ENCODE measurements at regions not wholly inside any gene's neighbourhood (a gene's known extent, or its start where the extent isn't known, plus 50 kb on each side); places are given as distances from the start of the nearest gene placed in this dataset.

DNA sequence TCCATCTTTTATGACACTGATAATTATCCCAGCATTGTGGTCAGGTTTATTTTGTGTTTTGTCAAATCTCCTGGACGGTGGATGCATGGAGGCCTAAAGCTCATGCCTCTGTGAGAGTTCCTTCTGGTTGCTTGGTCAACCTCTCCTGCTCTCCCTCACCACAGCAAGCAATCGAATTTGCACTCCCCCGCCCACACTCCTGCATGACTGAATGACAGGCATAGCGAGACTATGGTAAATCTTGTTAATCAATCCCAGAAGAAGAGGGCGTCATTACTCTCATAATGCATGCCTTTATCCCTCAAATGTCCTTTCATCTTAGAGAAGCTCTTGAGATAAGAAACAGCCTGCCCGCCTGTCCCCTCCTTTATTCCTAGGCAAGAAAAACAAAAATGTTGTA lies 1215.0 kb upstream of the CDH9 start:
- POLR2A ChIA-PET, result no interaction called here
- CTCF ChIA-PET, result no interaction called here
- intact Hi-C loops (cut with micrococcal nuclease), result no loop called here

DNA sequence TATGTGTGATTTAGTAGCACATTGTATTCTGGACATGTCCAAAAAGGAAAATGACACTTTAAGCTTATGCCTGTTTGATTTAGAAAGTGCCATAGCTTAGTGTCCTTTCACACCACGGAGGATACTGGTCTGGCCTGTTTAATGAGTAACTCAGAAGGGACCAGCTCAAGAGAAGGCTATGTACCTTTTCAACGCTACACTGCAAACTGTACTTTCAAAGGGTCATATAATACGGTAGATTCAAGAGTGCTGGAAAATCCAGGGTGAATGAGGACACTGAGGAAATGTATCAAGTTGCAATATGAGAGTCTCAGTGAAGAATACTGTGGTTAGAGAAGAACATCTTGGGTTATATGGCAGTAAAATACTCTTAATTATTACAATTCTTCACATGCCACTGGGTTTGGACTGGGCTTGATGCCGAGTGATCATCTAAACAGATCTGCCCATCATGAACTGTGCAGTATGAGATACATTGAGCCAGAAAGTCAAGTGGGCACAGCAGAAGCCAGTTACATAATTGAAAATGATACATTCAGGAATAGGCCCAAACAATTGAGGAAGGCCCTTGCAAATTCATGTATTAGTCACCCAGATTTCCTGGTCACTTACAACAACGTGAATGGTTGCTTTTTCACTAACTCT lies 1211.5 kb upstream of the CDH9 start:
- Mint-ChIP-seq H3K36me3 (no peaks in the 10 kb centered on the region), H3K4me1 (ENCODE audit: low read depth) (no peaks in the 10 kb centered on the region), H3K4me3 (no peak overlapping the region), H3K9me3 (peaks cover 24% of the 10 kb centered on the region), H3K27me3 (no peaks in the 10 kb centered on the region), H3K27ac (no peak overlapping the region)
- no peak for DNase-seq
- ChIA-PET CTCF (no interaction called here), POLR2A (no interaction called here)
- intact Hi-C loops (cut with micrococcal nuclease), result no loop called here

More for the DNA sequence above, 1215.0 kb upstream of the CDH9 start:
- H3K9me3 Mint-ChIP-seq, result peaks cover 22% of the 10 kb centered on the region
- no peaks in the 10 kb centered on the region for H3K4me1 Mint-ChIP-seq (ENCODE audit: low read depth)
- DNase-seq, result no peak
- H3K27ac Mint-ChIP-seq, result no peak overlapping the region
- H3K27me3 Mint-ChIP-seq, result no peaks in the 10 kb centered on the region
- H3K4me3 Mint-ChIP-seq, result no peak overlapping the region
- no peaks in the 10 kb centered on the region for H3K36me3 Mint-ChIP-seq

DNA sequence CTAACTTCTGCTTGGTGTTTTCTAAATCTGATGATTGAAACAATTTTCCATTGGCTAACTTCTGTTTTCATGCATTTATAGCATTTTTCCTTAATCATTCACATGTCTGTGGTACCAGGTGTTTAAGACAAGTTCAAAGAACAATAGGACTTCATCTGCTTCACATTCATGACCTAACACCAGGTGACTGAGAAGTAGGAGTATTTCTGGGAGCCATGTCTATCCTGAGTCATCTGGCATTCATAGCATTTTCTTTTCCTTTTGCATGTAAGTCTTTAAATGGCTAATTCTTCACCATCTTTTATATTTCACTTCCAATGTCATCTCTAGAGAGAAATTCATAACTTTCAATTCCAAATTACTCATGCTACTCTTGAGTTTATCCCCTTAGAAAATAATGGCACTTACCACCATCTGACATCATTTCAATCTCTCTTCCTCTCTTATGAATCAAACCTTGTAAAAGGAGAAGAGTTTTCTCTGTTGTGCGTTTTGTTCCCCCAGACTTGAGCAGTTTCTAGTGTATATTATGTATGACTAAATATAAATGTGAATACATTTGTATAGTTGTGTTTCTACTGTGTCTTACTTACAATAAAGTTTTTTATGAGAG lies 1196.1 kb upstream of the CDH9 start:
- CTCF ChIA-PET, result no interaction called here
- Mint-ChIP-seq H3K4me1 (ENCODE audit: low read depth) (no peaks in the 10 kb centered on the region), H3K27ac (no peak overlapping the region), H3K4me3 (no peak overlapping the region), H3K36me3 (no peaks in the 10 kb centered on the region), H3K9me3 (peaks cover 16% of the 10 kb centered on the region), H3K27me3 (no peaks in the 10 kb centered on the region)
- POLR2A ChIA-PET, result no interaction called here
- DNase-seq, result no peak
- intact Hi-C loops (cut with micrococcal nuclease), result no loop called here

DNA sequence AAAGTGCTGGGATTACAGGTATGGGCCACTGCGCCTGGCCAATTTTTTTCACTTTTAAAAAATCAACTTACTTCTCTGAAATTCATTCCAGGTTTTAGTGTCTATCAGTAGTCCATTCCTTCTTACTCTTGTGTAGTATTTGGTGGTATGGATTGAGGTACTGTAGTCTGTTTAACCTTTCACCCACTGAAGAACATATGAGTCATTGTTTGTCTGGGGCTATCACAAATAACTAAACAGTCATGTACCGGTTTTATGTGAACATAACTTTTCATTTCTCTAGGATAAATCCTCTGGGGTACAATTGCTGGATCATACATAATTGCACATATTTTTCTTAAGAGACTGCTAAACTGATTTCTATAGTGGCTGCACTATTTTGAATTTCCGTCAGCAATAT lies 1188.0 kb upstream of the CDH9 start:
- Mint-ChIP-seq H3K4me3 (no peak overlapping the region), H3K27ac (no peak overlapping the region), H3K9me3 (peaks cover 15% of the 10 kb centered on the region), H3K27me3 (no peaks in the 10 kb centered on the region), H3K4me1 (ENCODE audit: low read depth) (no peaks in the 10 kb centered on the region), H3K36me3 (no peaks in the 10 kb centered on the region)
- ChIA-PET CTCF (no interaction called here), POLR2A (no interaction called here)
- no peak for DNase-seq
- intact Hi-C loops (cut with micrococcal nuclease), result no loop called here

DNA sequence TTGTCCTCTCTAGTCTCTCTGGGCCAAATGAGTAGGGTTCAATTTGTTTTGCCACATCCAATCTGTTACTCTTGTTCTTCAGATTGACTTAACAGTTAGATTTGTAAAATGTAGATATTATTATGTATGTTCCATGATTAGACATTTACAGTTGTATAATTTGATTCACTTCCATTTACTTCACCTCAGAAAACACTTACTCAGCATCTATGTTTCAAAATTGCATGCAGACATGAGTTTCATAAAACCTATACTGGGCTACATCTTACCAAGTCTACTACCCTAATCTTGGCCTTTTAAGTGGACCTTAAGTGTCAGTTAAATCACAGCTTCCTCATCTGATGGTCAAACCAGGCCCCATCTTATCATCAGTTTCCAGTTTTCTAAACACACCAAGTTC lies 1181.2 kb upstream of the CDH9 start:
- no peak overlapping the region for H3K4me3 Mint-ChIP-seq
- no peaks in the 10 kb centered on the region for H3K4me1 Mint-ChIP-seq (ENCODE audit: low read depth)
- H3K27me3 Mint-ChIP-seq, result no peaks in the 10 kb centered on the region
- no peaks in the 10 kb centered on the region for H3K36me3 Mint-ChIP-seq
- peaks cover 6% of the 10 kb centered on the region for H3K9me3 Mint-ChIP-seq
- intact Hi-C loops (cut with micrococcal nuclease), result no loop called here
- no peak overlapping the region for H3K27ac Mint-ChIP-seq
- CTCF ChIA-PET, result no interaction called here
- no peak for DNase-seq
- POLR2A ChIA-PET, result no interaction called here

DNA sequence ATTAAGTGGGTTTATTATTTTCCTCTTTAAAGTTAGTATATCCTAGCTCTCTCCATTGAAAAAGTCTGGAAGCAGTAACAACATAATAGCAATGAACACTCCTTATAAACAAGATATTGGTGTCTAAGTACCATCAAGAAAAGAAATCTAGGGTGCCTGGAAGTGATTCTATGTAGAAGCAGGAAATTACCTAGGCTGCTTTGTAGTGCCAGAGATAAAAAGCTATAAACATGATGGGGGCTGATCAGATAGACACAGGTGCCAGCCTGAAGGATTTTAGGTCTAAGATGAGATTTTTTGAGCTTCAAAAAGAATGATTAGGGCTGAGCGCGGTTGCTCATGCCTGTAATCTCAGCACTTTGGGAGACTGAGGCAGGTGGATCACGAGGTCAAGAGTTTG lies 1179.3 kb upstream of the CDH9 start:
- ChIA-PET CTCF (no interaction called here), POLR2A (no interaction called here)
- Mint-ChIP-seq H3K4me1 (ENCODE audit: low read depth) (no peaks in the 10 kb centered on the region), H3K27ac (no peak overlapping the region), H3K27me3 (no peaks in the 10 kb centered on the region), H3K4me3 (no peak overlapping the region), H3K36me3 (no peaks in the 10 kb centered on the region), H3K9me3 (peaks cover 7% of the 10 kb centered on the region)
- DNase-seq, result no peak
- intact Hi-C loops (cut with micrococcal nuclease), result no loop called here

DNA sequence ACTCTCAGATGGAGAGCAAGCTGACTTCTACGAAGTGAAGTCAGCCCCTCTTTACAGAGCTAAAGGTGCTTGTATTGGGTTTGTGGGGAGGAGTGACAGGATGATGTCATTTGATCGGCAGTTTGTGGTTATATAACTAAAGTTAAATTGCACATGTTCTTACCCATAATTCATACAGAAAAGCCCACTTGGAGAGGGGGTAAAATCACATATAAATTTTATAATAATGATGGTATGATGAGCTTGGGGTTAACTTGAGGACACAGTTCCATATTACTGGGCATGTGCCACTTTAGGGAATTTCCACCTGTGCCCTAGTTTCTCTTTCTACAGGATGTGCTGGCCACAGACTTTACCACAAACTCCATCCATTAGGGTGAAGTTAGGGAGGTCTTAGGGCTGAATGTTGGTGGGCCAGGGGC lies 1178.6 kb upstream of the CDH9 start:
- intact Hi-C loops (cut with micrococcal nuclease), result no loop called here

DNA sequence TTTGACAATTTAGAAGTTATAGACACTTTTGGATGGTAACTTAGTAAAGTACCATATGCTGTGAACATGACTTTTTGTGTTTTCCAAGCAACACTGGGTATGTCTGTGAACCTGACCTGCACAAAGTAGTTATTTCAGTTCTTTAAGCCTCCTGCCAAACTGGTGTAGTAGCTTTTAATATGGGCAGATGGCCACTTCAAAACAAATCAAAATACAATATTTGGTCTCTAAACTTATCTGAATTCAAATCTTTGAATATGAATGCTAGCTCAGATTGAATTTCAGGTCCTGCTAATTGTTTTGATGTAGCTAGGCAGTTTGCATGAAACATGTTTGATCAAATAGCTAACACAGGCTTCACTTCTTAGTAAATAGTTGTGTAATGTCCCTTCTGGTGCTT lies 1176.7 kb upstream of the CDH9 start:
- Mint-ChIP-seq H3K9me3 (peaks cover 7% of the 10 kb centered on the region), H3K4me3 (no peak overlapping the region), H3K4me1 (ENCODE audit: low read depth) (no peaks in the 10 kb centered on the region), H3K27me3 (no peaks in the 10 kb centered on the region), H3K27ac (no peak overlapping the region), H3K36me3 (no peaks in the 10 kb centered on the region)
- CTCF ChIA-PET, result no interaction called here
- intact Hi-C loops (cut with micrococcal nuclease), result no loop called here
- DNase-seq, result no peak
- POLR2A ChIA-PET, result no interaction called here

More for the DNA sequence above, 1178.6 kb upstream of the CDH9 start:
- Mint-ChIP-seq H3K27me3 (no peaks in the 10 kb centered on the region), H3K4me3 (no peak overlapping the region), H3K27ac (no peak overlapping the region), H3K36me3 (no peaks in the 10 kb centered on the region), H3K9me3 (peaks cover 7% of the 10 kb centered on the region), H3K4me1 (ENCODE audit: low read depth) (no peaks in the 10 kb centered on the region)
- POLR2A ChIA-PET, result no interaction called here
- CTCF ChIA-PET, result no interaction called here
- no peak for DNase-seq

DNA sequence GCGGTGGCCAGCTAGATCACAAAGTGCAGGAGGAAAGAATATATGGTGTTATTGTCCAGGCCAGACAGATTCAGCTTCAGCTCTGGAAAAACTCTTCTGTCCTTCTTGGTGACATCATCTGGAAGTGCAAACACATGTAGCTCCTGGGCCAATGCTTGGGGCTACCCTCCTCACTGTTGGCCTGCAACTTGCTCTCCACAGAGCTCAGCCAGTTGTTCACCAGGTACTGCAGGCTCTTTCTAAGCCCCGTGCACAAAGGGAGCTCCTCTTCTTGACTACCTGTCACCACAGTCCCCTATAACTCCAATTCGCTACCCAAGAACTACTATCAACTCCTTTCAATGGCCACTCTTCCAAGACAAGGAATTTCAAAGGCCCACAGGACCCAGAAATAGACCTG lies 1175.9 kb upstream of the CDH9 start:
- Mint-ChIP-seq H3K9me3 (peaks cover 6% of the 10 kb centered on the region), H3K4me3 (no peak overlapping the region), H3K27me3 (no peaks in the 10 kb centered on the region), H3K4me1 (ENCODE audit: low read depth) (no peaks in the 10 kb centered on the region), H3K27ac (no peak overlapping the region), H3K36me3 (no peaks in the 10 kb centered on the region)
- intact Hi-C loops (cut with micrococcal nuclease), result no loop called here
- no peak for DNase-seq
- CTCF ChIA-PET, result no interaction called here
- POLR2A ChIA-PET, result no interaction called here

DNA sequence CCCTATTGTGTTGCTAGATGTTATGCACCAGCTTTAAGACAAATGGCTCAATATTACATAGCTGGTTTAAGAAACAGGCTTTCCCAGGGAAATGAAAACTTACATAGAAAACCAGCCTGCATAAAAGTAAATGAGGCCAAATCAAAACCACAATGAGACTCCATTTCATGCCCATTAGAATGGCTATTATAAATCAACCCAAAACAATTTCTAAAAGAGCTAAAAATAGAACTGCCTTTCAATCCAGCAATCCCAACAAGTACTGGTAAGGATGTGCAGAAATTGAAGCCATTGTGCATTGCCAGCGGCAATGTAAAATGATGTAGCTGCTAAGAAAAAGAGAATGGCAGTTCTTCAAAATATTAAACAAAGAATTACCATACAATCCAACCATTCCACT lies 1170.0 kb upstream of the CDH9 start:
- intact Hi-C loops (cut with micrococcal nuclease), result no loop called here
- ChIA-PET POLR2A (no interaction called here), CTCF (no interaction called here)
- no peak for DNase-seq
- Mint-ChIP-seq H3K4me3 (no peak overlapping the region), H3K9me3 (peaks cover 9% of the 10 kb centered on the region), H3K36me3 (no peaks in the 10 kb centered on the region), H3K27me3 (no peaks in the 10 kb centered on the region), H3K27ac (no peak overlapping the region), H3K4me1 (ENCODE audit: low read depth) (no peaks in the 10 kb centered on the region)

DNA sequence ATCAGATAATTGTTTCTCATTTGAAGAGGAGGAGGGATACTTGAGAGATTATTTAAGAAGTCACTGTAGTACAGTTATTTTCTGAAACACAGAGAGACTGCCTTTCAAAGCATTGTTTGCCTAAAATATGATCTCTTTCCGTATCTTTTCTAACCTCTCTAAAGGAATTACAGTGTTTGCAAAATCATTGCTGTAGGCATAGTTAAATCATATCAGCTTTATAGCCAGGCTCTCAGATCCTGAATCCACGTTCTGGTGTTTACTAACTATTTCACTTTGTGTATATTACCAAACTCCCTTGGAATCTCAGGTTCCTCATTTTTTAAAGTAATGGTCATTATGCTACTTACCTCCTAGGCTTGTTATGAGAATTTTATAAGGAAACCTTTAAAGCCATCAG lies 1151.6 kb upstream of the CDH9 start:
- Mint-ChIP-seq H3K4me1 (ENCODE audit: low read depth) (no peaks in the 10 kb centered on the region), H3K27me3 (no peaks in the 10 kb centered on the region), H3K9me3 (peaks cover 9% of the 10 kb centered on the region), H3K4me3 (no peak overlapping the region), H3K27ac (no peak overlapping the region), H3K36me3 (no peaks in the 10 kb centered on the region)
- DNase-seq, result no peak
- intact Hi-C loops (cut with micrococcal nuclease), result no loop called here
- POLR2A ChIA-PET, result no interaction called here
- CTCF ChIA-PET, result no interaction called here

DNA sequence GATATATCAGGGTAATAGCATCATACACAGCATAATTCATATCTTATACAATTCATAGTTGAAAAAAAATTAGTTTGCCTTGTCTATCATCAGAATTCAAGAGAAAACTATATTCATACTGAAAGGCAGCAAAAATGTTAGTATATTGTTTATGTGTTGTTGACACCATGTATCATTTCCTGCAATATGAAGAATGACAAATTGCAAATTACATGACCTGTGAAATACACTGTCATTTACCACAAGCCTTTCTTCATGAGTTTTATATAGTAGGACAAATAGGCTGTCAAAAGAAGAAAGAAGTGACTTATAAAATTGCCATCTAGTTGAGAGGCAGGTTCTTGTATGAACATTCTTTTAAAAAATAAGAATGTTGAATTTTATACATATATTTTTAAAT lies 1136.3 kb upstream of the CDH9 start:
- no peaks in the 10 kb centered on the region for H3K27me3 Mint-ChIP-seq
- POLR2A ChIA-PET, result no interaction called here

DNA sequence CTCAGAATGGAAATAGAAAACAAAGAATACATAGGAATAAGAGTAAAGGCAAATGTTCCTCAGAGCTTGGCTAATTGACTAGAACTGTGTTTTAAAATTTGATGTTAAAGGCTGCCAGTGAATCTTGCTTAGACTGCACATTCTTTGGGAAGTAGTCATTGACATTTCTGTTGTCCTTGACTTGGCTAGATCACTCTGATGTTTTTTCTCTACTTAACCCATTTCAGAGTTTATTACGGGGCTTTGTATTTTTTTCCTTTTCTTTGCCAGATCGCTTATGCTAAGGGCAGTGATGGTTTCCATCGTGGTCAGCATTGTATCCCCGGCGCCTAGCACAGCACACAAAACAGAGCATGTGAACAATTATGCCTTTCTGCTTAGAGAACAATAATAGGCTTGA lies 1126.7 kb upstream of the CDH9 start:
- no peak overlapping the region for H3K4me3 Mint-ChIP-seq
- peaks cover 12% of the 10 kb centered on the region for H3K9me3 Mint-ChIP-seq
- intact Hi-C loops (cut with micrococcal nuclease), result no loop called here
- ChIA-PET CTCF (no interaction called here), POLR2A (no interaction called here)
- no peaks in the 10 kb centered on the region for H3K36me3 Mint-ChIP-seq
- no peaks in the 10 kb centered on the region for H3K27me3 Mint-ChIP-seq
- no peak overlapping the region for H3K27ac Mint-ChIP-seq
- DNase-seq, result no peak
- no peaks in the 10 kb centered on the region for H3K4me1 Mint-ChIP-seq (ENCODE audit: low read depth)

More for the DNA sequence above, 1136.3 kb upstream of the CDH9 start:
- H3K4me3 Mint-ChIP-seq, result no peak overlapping the region
- H3K9me3 Mint-ChIP-seq, result peaks cover 12% of the 10 kb centered on the region
- no peak for DNase-seq
- H3K4me1 Mint-ChIP-seq (ENCODE audit: low read depth), result no peaks in the 10 kb centered on the region
- no peaks in the 10 kb centered on the region for H3K36me3 Mint-ChIP-seq
- intact Hi-C loops (cut with micrococcal nuclease), result no loop called here
- CTCF ChIA-PET, result no interaction called here
- H3K27ac Mint-ChIP-seq, result no peak overlapping the region

Data from activated CD4-positive, alpha-beta memory T cell treated with anti-CD3 and anti-CD28 coated beads for 36 hours (primary cell).